ENCODE measurements at regions not wholly inside any gene's neighbourhood (a gene's known extent, or its start where the extent isn't known, plus 50 kb on each side); places are given as distances from the start of the nearest gene placed in this dataset.

- no peak for TF ChIP-seq CTCF (IDR thresholded peaks at IDR 0.05; ENCODE audit: insufficient read depth, low read length)
- DNase-seq (ENCODE audit: low read depth), result peak; percentile 18
- no peak overlapping the region for H3K4me3 ChIP-seq (ENCODE audit: low read depth, low read length)
Measured at GRCh38 chr6:106751501-106752252, 122.3 kb downstream of the QRSL1 start.

- DNase-seq (ENCODE audit: low read depth), result no peak
- H3K4me3 ChIP-seq (ENCODE audit: low read depth, low read length), result no peak overlapping the region
- TF ChIP-seq CTCF (IDR thresholded peaks at IDR 0.05; ENCODE audit: insufficient read depth, low read length), result no peak
Measured at GRCh38 chr6:106750946-106751345, 121.6 kb downstream of the QRSL1 start.

- no peak for DNase-seq (ENCODE audit: low read depth)
- TF ChIP-seq CTCF (IDR thresholded peaks at IDR 0.05; ENCODE audit: insufficient read depth, low read length), result no peak
- H3K4me3 ChIP-seq (ENCODE audit: low read depth, low read length), result no peak overlapping the region
Measured at GRCh38 chr6:106750142-106750918, 121.0 kb downstream of the QRSL1 start.

GRCh38 chr6:106749609-106750008, 120.2 kb downstream of the QRSL1 start:
- peak; percentile 8 for DNase-seq (ENCODE audit: low read depth)
- H3K4me3 ChIP-seq (ENCODE audit: low read depth, low read length), result no peak overlapping the region
- TF ChIP-seq CTCF (IDR thresholded peaks at IDR 0.05; ENCODE audit: insufficient read depth, low read length), result no peak

- DNase-seq (ENCODE audit: low read depth), result no peak
- no peak overlapping the region for H3K4me3 ChIP-seq (ENCODE audit: low read depth, low read length)
- TF ChIP-seq CTCF (IDR thresholded peaks at IDR 0.05; ENCODE audit: insufficient read depth, low read length), result no peak
Measured at GRCh38 chr6:106748547-106749207, 119.3 kb downstream of the QRSL1 start.

- TF ChIP-seq CTCF (IDR thresholded peaks at IDR 0.05; ENCODE audit: insufficient read depth, low read length), result no peak
- DNase-seq (ENCODE audit: low read depth), result no peak
- no peak overlapping the region for H3K4me3 ChIP-seq (ENCODE audit: low read depth, low read length)
Measured at GRCh38 chr6:106747139-106747538, 117.8 kb downstream of the QRSL1 start.
